K562 (cell line): ENCODE measurements at regions not wholly inside any gene's neighbourhood (a gene's known extent, or its start where the extent isn't known, plus 50 kb on each side); places are given as distances from the start of the nearest gene placed in this dataset.

ENCODE experiments used
- ATAC-seq: fragments of 200-7000 bp; cut with Tn5 transposase; 3 replicates; pipeline ENCODE4 v1.9.1; 2020; ENCODE audit warnings: moderate library complexity
- BruUV-seq: library from RNA; stranded (reverse); fragments of 400-500 nt; replicated peaks from 2 replicates; lab custom pipeline; 2021; lab: Mats Ljungman, UMichigan
- CTCF ChIA-PET: fragments of 300-600 bp; formaldehyde crosslinking; extraction: SDS; loops from one replicate; lab custom pipeline; 2021; ENCODE audit warnings: low intra/inter-chr PET ratio; lab: Yijun Ruan, JAX
- POLR2A ChIA-PET: fragments of 300-600, 350-650 bp; sonication (Branson Sonifier 250); formaldehyde crosslinking; extraction: SDS; loops from one replicate; lab custom pipeline; 2021; ENCODE audit warnings: antibody characterized with exemption, inconsistent platforms; lab: Yijun Ruan, JAX
- DNase-seq, 4 experiments: peaks; one replicate each; pipeline versions ENCODE4 v3.0.0 to v3.0.0-alpha.2; 2011 to 2018; ENCODE audit warnings: low spot score in 3 of 4, mixed read lengths in 3 of 4; ENCODE audit errors: extremely low read depth in 1 of 4
- FAIRE-seq: peaks from 2 replicates; lab custom pipeline; 2011; peaks lifted over from hg19 to GRCh38; lab: Jason Lieb, UNC
- H2AFZ ChIP-seq: 2 replicates; pipeline ENCODE4 v1.6.0; 2011; ENCODE audit warnings: low read depth, low read length, control low read depth, inconsistent platforms
- H3K27ac ChIP-seq: fragments of 200-600 bp; 3 replicates; pipeline ENCODE4 v1.8.0; 2011; ENCODE audit warnings: low read depth, mild to moderate bottlenecking, control low read depth, inconsistent platforms, low read length, moderate library complexity, mixed read lengths; ENCODE audit errors: extremely low read depth
- H3K27me3 ChIP-seq, 2 experiments: fragments of 300-600 bp in 1 of 2; 2 replicates in 1 of 2; 3 replicates in 1 of 2; pipeline versions ENCODE4 v1.6.0 to v1.8.0; 2011; ENCODE audit warnings: inconsistent platforms in 2 of 2, low read length in 2 of 2, mild to moderate bottlenecking in 1 of 2, mixed read lengths in 1 of 2, moderate library complexity in 1 of 2; ENCODE audit not compliant: control insufficient read depth in 2 of 2, insufficient read depth in 2 of 2
- H3K36me3 ChIP-seq: fragments of 300-600 bp; 3 replicates; pipeline ENCODE4 v1.8.0; 2011; ENCODE audit warnings: mild to moderate bottlenecking, low read length, inconsistent platforms; ENCODE audit not compliant: control insufficient read depth, insufficient read depth
- H3K4me1 ChIP-seq, 2 experiments: fragments of 200-600 bp in 1 of 2; replicated peaks in 1 of 2; 2 replicates in 1 of 2; 3 replicates in 1 of 2; pipeline versions ENCODE4 v1.5.1 to v1.8.0; 2011; ENCODE audit warnings: inconsistent platforms in 2 of 2, low read length in 2 of 2, mild to moderate bottlenecking in 1 of 2, mixed read lengths in 1 of 2, moderate library complexity in 1 of 2; ENCODE audit not compliant: control insufficient read depth in 2 of 2, insufficient read depth in 2 of 2
- H3K4me2 ChIP-seq: 2 replicates; pipeline ENCODE4 v1.6.1; 2011; ENCODE audit warnings: low read length, control low read depth, inconsistent platforms, mixed read lengths; ENCODE audit not compliant: insufficient read depth
- H3K4me3 ChIP-seq: fragments of 200-600 bp; sonication (generic), shearing (Covaris generic); 2 replicates; pipeline ENCODE4 v1.5.1; 2016; ENCODE audit warnings: control low read depth, inconsistent platforms
- H3K79me2 ChIP-seq: fragments of 200-600 bp; 3 replicates; pipeline ENCODE4 v1.8.0; 2011; ENCODE audit warnings: low read length, inconsistent platforms; ENCODE audit not compliant: control insufficient read depth, insufficient read depth
- H3K9ac ChIP-seq, 2 experiments: 2 replicates each; pipeline versions ENCODE4 v1.6.0 to v1.6.1; 2011; ENCODE audit warnings: low read depth in 2 of 2, low read length in 2 of 2, control low read depth in 1 of 2, inconsistent platforms in 1 of 2, mild to moderate bottlenecking in 1 of 2, mixed read lengths in 1 of 2; ENCODE audit not compliant: insufficient read depth in 1 of 2
- H3K9me1 ChIP-seq: one replicate; pipeline ENCODE4 v1.6.0; 2011; ENCODE audit warnings: inconsistent platforms, mild to moderate bottlenecking, low read length, moderate library complexity; ENCODE audit not compliant: control insufficient read depth, insufficient read depth
- H3K9me3 ChIP-seq: replicated peaks from 2 replicates; pipeline ENCODE4 v1.5.1; 2011; ENCODE audit warnings: low read depth, low read length, inconsistent platforms; ENCODE audit not compliant: control insufficient read depth, insufficient read depth
- H4K20me1 ChIP-seq: replicated peaks from 2 replicates; pipeline ENCODE4 v1.6.1; 2011; ENCODE audit warnings: low read length, inconsistent platforms, mixed read lengths; ENCODE audit not compliant: control insufficient read depth, insufficient read depth
- NFIC ChIP-seq: fragments of 450-650 bp; IDR thresholded peaks from 2 replicates; pipeline ENCODE4 v1.6.1; 2017; ENCODE audit warnings: mild to moderate bottlenecking, inconsistent platforms
- ZNF12 ChIP-seq: sonication (generic); formaldehyde crosslinking; IDR thresholded peaks from 2 replicates; pipeline ENCODE4 v1.4.0; 2020; ENCODE audit warnings: mild to moderate bottlenecking, missing genetic modification reagents
- WGBS: fragments of 100-300 bp; shearing (Covaris generic); methylation state at CpG from one replicate; pipeline ENCODE4 v1.1.6; 2016; ENCODE audit warnings: low coverage, mixed read lengths; ENCODE audit not compliant: insufficient coverage; ENCODE audit errors: missing lambda C conversion rate; 5-methylcytosine and 5-hydroxymethylcytosine counted together
- in situ Hi-C: fragments of 300-500 bp; cut with MboI; formaldehyde crosslinking; loops from 4 replicates; pipeline ENCODE4 v1.15.0; 2018; ENCODE audit warnings: inconsistent platforms, mixed read lengths
- intact Hi-C: fragments of 100-400 bp; cut with micrococcal nuclease; formaldehyde crosslinking; loops from 2 replicates; pipeline ENCODE4 v1.14.2; 2022
- TF ChIP-seq, protein P1 (sequence below), 2 experiments: fragments of 200-800 bp in 1 of 2; sonication (Bioruptor generic) in 1 of 2; sonication (generic) in 1 of 2; formaldehyde crosslinking in 1 of 2; IDR thresholded peaks in 1 of 2; conservative IDR thresholded peaks in 1 of 2; 2 replicates each; pipeline versions ENCODE4 v1.5.0 to v1.6.1; 2016 to 2020; ENCODE audit warnings: missing compliant biosample characterization in 1 of 2, missing genetic modification characterization in 1 of 2, missing genetic modification reagents in 1 of 2
- TF ChIP-seq, protein P2 (sequence below): sonication (generic); formaldehyde crosslinking; IDR thresholded peaks from 2 replicates; pipeline ENCODE4 v1.8.0; 2022; ENCODE audit warnings: missing genetic modification reagents, mild to moderate bottlenecking, moderate library complexity, borderline replicate concordance

DNA sequence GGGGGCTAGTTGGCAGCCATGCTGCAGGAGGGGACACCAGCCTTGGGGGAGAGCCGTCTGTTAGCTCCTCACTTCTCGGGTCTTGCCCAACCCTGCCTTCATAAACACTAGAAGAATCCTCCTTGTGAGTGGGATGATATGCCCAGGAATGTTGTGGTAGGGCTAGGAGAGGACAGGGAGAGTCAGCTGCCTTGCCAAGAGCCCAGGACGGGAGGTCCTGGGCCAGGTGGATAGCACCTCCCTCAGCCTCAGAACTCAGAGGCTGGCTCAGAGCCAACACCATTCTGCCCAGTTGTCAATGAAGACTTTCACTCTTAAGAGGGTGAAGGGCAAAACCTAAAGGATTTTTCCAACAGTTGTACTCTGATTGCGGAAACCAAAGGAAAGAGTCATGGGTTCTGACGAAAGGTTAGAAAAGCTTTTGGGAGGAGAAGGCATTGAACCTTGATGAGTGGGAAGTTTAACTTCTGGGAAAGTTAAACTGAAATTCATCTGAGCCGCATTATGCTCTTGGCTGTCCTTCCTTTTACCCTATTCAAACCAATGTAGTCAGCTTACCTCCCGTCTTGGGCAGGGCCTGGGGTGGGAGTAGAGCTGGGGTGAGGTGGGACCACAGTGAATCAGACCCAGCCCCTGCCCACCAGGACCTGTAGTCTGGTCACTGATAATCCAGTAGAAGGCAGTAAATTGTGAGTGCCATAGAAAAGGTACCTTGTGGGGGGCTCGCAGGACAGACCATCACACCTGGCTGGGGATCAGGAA is 81.9 kb downstream of the FAM43A start:
- Histone ChIP-seq H3K4me3 (no peak overlapping the region), H3K79me2 (no peaks in the 10 kb centered on the region), H2AFZ (no peak overlapping the region), H3K4me1 (peaks cover 4 to 8% of the 10 kb centered on the region in 2 experiments; a peak in 2 of 5 replicates), H4K20me1 (0 out of 2 replicates have a peak, but pooled peaks cover 5% of the 10 kb centered on the region), H3K9me1 (no peaks in the 10 kb centered on the region), H3K27ac (no peak overlapping the region), H3K36me3 (no peaks in the 10 kb centered on the region), H3K4me2 (no peak overlapping the region), H3K9ac (no peak overlapping the region), H3K27me3 (peaks cover 10 to 43% of the 10 kb centered on the region in 2 experiments; a peak in 4 of 5 replicates), H3K9me3 (no peaks in the 10 kb centered on the region)
- ChIA-PET POLR2A (no interaction called here), CTCF (no interaction called here)
- no TSS peak for BruUV-seq
- DNase-seq = no peak
- intact Hi-C loops (no loop called here), in situ Hi-C loops (no loop called here)
- WGBS = 9% methylated on average over 8 of the region's 8 CpGs
- no peak for FAIRE-seq
- TF ChIP-seq NFIC (peak; percentile 52; the same call in 1 of the 2 replicates), ZNF12 (CRISPR knock-in tag) (no peak)
- no peak for ATAC-seq

DNA sequence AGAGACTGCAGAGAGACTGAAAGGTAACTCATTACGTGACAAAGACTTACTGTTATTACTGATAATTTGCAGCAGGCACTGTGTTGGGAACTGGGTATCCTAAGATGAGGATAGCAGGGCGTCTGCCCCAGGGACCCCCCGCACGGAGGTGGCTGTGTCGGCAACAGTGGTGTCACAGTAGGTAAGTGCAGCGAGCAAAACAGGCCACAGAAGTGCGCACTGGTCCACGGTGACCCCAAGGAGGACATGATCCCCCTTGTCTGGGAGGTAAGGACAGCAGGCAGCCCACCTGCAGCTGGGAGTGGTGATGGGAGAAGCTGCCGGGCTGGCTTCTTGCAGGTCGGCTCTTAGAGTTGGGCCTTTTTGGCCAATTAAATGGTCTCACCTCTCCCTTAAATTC is 82.9 kb downstream of the FAM43A start:
- intact Hi-C loops = no loop called here
- H3K4me1 ChIP-seq = peaks cover 4 to 8% of the 10 kb centered on the region in 2 experiments; a peak in 2 of 5 replicates
- no peaks in the 10 kb centered on the region for H3K36me3 ChIP-seq
- H3K4me3 ChIP-seq = no peak overlapping the region
- TF ChIP-seq, protein P1, sequence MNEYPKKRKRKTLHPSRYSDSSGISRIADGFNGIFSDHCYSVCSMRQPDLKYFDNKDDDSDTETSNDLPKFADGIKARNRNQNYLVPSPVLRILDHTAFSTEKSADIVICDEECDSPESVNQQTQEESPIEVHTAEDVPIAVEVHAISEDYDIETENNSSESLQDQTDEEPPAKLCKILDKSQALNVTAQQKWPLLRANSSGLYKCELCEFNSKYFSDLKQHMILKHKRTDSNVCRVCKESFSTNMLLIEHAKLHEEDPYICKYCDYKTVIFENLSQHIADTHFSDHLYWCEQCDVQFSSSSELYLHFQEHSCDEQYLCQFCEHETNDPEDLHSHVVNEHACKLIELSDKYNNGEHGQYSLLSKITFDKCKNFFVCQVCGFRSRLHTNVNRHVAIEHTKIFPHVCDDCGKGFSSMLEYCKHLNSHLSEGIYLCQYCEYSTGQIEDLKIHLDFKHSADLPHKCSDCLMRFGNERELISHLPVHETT (CRISPR knock-in tag; conservative IDR thresholded peaks at IDR 0.05 in 1 of 2, IDR thresholded peaks at IDR 0.05 in 1 of 2) = no peak
- TF ChIP-seq, protein P2, sequence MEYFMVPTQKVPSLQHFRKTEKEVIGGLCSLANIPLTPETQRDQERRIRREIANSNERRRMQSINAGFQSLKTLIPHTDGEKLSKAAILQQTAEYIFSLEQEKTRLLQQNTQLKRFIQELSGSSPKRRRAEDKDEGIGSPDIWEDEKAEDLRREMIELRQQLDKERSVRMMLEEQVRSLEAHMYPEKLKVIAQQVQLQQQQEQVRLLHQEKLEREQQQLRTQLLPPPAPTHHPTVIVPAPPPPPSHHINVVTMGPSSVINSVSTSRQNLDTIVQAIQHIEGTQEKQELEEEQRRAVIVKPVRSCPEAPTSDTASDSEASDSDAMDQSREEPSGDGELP (CRISPR knock-in tag) = peak; percentile 10; the same call in 1 of the 2 replicates
- POLR2A ChIA-PET = interaction anchor here (0.7 to 1.3 kb wide), 3 partner anchors 11 to 13 kb away, joined by 3 to 8 read pairs (median 3); no protein-coding TSS in a partner anchor
- H3K9me3 ChIP-seq = no peaks in the 10 kb centered on the region
- DNase-seq (no peak), FAIRE-seq (no peak), ATAC-seq (no peak)
- H3K27ac ChIP-seq = no peak overlapping the region
- in situ Hi-C loops = no loop called here
- WGBS = 14% methylated on average over 10 of the region's 10 CpGs
- peak overlapping the region; percentile 52 for H3K4me2 ChIP-seq
- no peak overlapping the region for H3K9ac ChIP-seq
- H2AFZ ChIP-seq = peak overlapping the region; percentile 60
- CTCF ChIA-PET = no interaction called here
- no peaks in the 10 kb centered on the region for H3K79me2 ChIP-seq
- no TSS peak for BruUV-seq
- peaks cover 9 to 43% of the 10 kb centered on the region in 2 experiments; a peak in 4 of 5 replicates for H3K27me3 ChIP-seq
- 0 out of 2 replicates have a peak, but pooled peaks cover 5% of the 10 kb centered on the region for H4K20me1 ChIP-seq
- H3K9me1 ChIP-seq = no peaks in the 10 kb centered on the region
